SK-N-SH (cell line): ENCODE measurements at regions not wholly inside any gene's neighbourhood (a gene's known extent, or its start where the extent isn't known, plus 50 kb on each side); places are given as distances from the start of the nearest gene placed in this dataset.

ENCODE experiments used
- CTCF ChIP-seq: fragments of 200-600 bp; sonication (generic); IDR thresholded peaks from 2 replicates; pipeline ENCODE4 v1.6.1; 2017; ENCODE audit warnings: antibody characterized with exemption, mild to moderate bottlenecking, moderate library complexity
- EP300 ChIP-seq, 2 experiments: IDR thresholded peaks; 2 replicates each; pipeline versions ENCODE4 v1.4.0 to v1.6.1; 2012; ENCODE audit warnings: borderline replicate concordance in 1 of 2, low read depth in 1 of 2, low read length in 1 of 2
- FOXJ3 ChIP-seq: sonication (generic); formaldehyde crosslinking; IDR thresholded peaks from 2 replicates; pipeline ENCODE4 v1.5.1; 2020; ENCODE audit warnings: mild to moderate bottlenecking, missing genetic modification reagents
- JUND ChIP-seq: IDR thresholded peaks from 2 replicates; pipeline ENCODE4 v1.4.0; 2012
- MAX ChIP-seq: IDR thresholded peaks from 2 replicates; pipeline ENCODE4 v1.4.0; 2012; ENCODE audit warnings: low read depth
- MXI1 ChIP-seq: IDR thresholded peaks from 2 replicates; pipeline ENCODE4 v1.6.1; 2012; ENCODE audit warnings: mild to moderate bottlenecking, low read depth, low read length, improper control_type of control experiment
- REST ChIP-seq: IDR thresholded peaks from 2 replicates; pipeline ENCODE4 v1.6.1; 2012; ENCODE audit warnings: mild to moderate bottlenecking, low read depth, low read length, moderate library complexity
- RFX5 ChIP-seq: IDR thresholded peaks from 2 replicates; pipeline ENCODE4 v1.6.1; 2012; ENCODE audit warnings: mild to moderate bottlenecking, improper control_type of control experiment, low read length
- RXRA ChIP-seq: IDR thresholded peaks from 2 replicates; pipeline ENCODE4 v1.4.0; 2012; ENCODE audit warnings: low read depth, mild to moderate bottlenecking, borderline replicate concordance
- TAF1 ChIP-seq: IDR thresholded peaks from 2 replicates; pipeline ENCODE4 v1.6.1; 2012; ENCODE audit warnings: low read depth, mild to moderate bottlenecking, low read length, moderate library complexity, borderline replicate concordance
- YY1 ChIP-seq: IDR thresholded peaks from 2 replicates; pipeline ENCODE4 v1.4.0; 2012; ENCODE audit warnings: low read depth, mild to moderate bottlenecking

- TF ChIP-seq RFX5 (no peak), CTCF (no peak), EP300 (IDR thresholded peaks at IDR 0.05; ENCODE audit: borderline replicate concordance in 1 of 2, low read depth in 1 of 2, low read length in 1 of 2) (no peak), MXI1 (no peak), MAX (no peak), YY1 (no peak), TAF1 (no peak), JUND (no peak), RXRA (no peak), FOXJ3 (CRISPR knock-in tag) (no peak), REST (no peak)
Observed at GRCh38 chr5:4947106-4947505, 193.0 kb upstream of the ADAMTS16 start.
